Osteocyte (in vitro differentiated cells): ENCODE measurements at regions not wholly inside any gene's neighbourhood (a gene's known extent, or its start where the extent isn't known, plus 50 kb on each side); places are given as distances from the start of the nearest gene placed in this dataset.

Experiments
- DNase-seq: peaks from one replicate; pipeline ENCODE4 v3.0.0; 2021; ENCODE audit warnings: mixed read lengths; ENCODE audit not compliant: unreplicated experiment; ENCODE audit errors: extremely low spot score
- H3K27ac Mint-ChIP-seq: one replicate; pipeline ENCODE4 v1.8.0; 2021; ENCODE audit warnings: mild to moderate bottlenecking, mixed read lengths; ENCODE audit not compliant: unreplicated experiment
- H3K27me3 Mint-ChIP-seq: one replicate; pipeline ENCODE4 v1.8.0; 2021; ENCODE audit warnings: mixed read lengths; ENCODE audit not compliant: unreplicated experiment
- H3K36me3 Mint-ChIP-seq: one replicate; pipeline ENCODE4 v1.8.0; 2021; ENCODE audit warnings: mixed read lengths; ENCODE audit not compliant: unreplicated experiment
- H3K4me1 Mint-ChIP-seq: one replicate; pipeline ENCODE4 v1.8.0; 2021; ENCODE audit warnings: mixed read lengths; ENCODE audit not compliant: unreplicated experiment
- H3K4me3 Mint-ChIP-seq: one replicate; pipeline ENCODE4 v1.8.0; 2021; ENCODE audit warnings: mild to moderate bottlenecking, moderate library complexity, mixed read lengths; ENCODE audit not compliant: unreplicated experiment
- H3K9me3 Mint-ChIP-seq: one replicate; pipeline ENCODE4 v1.8.0; 2021; ENCODE audit warnings: mixed read lengths; ENCODE audit not compliant: unreplicated experiment
- CTCF ChIP-seq: fragments of 200-600 bp; sonication (generic); IDR thresholded peaks from 2 replicates; pipeline ENCODE4 v1.5.0; 2021; ENCODE audit warnings: antibody characterized with exemption, mild to moderate bottlenecking, moderate library complexity

DNA sequence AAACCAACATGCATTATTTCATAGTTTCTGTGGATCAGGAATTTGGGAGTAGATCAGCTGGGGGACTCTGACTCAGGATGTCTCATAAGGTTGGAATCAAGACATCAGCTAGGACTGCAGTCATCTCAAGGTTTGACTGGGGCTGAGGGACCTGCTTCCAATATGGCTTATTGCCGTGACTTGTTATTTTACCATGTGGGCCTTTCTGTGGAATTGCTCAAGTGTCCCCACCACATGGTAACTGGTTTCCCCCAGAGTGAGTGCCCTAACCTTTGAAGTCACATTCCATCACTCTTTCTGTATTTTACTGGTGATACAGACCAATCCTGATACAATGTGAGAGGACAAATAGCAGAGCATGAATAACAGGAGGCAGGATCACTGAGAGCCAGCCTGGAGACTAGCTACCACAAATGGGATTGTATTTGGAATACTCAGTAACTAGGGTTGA is 70.2 kb upstream of the ELL2 start:
- Mint-ChIP-seq H3K9me3 (peaks cover 17% of the 10 kb centered on the region), H3K27ac (no peak overlapping the region), H3K27me3 (no peaks in the 10 kb centered on the region), H3K4me1 (peaks cover 4% of the 10 kb centered on the region), H3K36me3 (peaks cover 3% of the 10 kb centered on the region), H3K4me3 (no peak overlapping the region)
- no peak for DNase-seq
- TF ChIP-seq CTCF, result no peak

DNA sequence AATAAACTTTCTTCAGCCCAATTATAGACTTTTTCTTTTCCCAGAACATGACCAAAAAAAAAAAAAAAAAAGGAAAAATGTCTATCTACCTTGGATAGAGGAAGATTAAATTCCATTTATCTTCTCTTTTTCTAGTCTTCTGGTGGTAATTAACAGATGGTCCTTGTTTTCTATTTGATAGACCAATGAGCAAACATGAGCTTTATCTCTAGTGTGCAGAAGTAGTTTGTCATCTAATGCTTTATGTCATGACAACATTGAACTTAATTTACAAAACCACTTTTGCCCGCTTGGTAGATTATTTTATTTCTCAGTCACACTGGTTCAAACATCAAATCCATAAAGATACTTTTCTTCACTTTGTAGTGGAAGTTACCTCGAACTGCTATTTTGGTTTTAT is 69.5 kb upstream of the ELL2 start:
- Mint-ChIP-seq H3K4me1 (peaks cover 11% of the 10 kb centered on the region), H3K27ac (no peak overlapping the region), H3K36me3 (peaks cover 3% of the 10 kb centered on the region), H3K9me3 (peaks cover 17% of the 10 kb centered on the region), H3K4me3 (no peak overlapping the region), H3K27me3 (no peaks in the 10 kb centered on the region)
- DNase-seq, result no peak
- no peak for TF ChIP-seq CTCF

- no peak for TF ChIP-seq CTCF
- Mint-ChIP-seq H3K36me3 (no peaks in the 10 kb centered on the region), H3K27me3 (no peaks in the 10 kb centered on the region), H3K27ac (peak overlapping the region; percentile 79), H3K4me1 (peaks cover 43% of the 10 kb centered on the region), H3K9me3 (no peaks in the 10 kb centered on the region), H3K4me3 (no peak overlapping the region)
- DNase-seq, result no peak
Measured at GRCh38 chr5:96026406-96027041, 64.9 kb upstream of the ELL2 start.

DNA sequence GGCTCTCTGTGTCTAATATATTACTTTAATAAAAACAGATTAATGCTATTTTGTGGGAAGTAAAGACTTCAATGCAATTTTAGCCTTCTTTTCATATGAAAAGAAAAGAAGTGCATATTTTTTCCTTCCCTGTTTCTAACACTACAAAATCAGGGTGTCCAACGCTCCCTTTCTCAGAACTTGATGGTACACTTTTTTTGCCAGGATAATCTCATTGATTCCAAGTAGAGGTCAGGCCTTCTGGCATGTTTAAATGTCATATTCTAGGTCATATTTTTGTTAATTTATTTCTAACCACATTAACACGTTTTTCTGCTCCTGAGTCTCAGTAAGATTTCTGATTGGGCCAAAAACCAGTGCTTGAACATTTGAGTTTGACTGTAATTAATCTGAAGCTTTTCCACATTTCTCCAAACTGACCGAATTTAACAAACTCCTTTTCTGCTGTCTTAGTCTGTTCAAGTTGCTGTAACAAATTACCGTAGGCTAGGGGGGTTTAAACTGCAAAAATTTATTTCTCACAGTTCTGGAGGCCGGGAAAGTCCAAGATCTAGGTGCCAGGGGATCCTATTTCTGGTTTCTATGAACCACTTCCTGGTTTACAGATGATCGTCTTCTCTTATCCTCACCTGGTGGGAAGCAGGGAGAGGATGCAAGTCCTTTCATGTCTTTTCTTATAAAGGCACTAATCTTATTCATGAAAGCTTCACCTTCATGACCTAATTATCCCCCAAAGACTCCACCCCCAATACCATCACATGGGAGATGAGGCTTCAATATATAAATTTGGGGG is 63.2 kb upstream of the ELL2 start:
- TF ChIP-seq CTCF, result no peak
- no peaks in the 10 kb centered on the region for H3K36me3 Mint-ChIP-seq
- no peak for DNase-seq
- no peaks in the 10 kb centered on the region for H3K27me3 Mint-ChIP-seq
- H3K27ac Mint-ChIP-seq, result peak overlapping the region; percentile 84
- no peaks in the 10 kb centered on the region for H3K9me3 Mint-ChIP-seq
- no peak overlapping the region for H3K4me3 Mint-ChIP-seq
- peaks cover 43% of the 10 kb centered on the region for H3K4me1 Mint-ChIP-seq

DNA sequence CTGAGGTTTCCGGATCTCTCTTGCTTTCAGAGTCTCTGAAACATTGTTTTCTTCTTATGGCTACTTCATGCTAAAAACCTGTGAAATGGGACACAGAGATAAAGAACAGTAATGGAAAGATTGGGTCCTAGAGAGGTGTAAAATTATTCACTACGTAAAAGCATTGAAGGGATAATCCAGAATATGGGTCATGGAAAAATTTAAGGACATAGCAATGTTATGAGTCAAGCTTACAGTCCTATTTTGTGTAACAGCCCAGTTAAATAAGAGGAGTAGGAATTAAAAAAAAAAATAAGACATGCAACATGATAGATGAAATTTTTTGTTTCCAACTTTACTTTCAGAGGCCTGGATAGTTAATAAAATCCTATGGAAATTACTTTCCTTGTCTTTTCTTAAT is 61.9 kb upstream of the ELL2 start:
- no peak for DNase-seq
- Mint-ChIP-seq H3K9me3 (no peaks in the 10 kb centered on the region), H3K36me3 (no peaks in the 10 kb centered on the region), H3K4me3 (no peak overlapping the region), H3K27ac (peak overlapping the region; percentile 84), H3K4me1 (peaks cover 43% of the 10 kb centered on the region), H3K27me3 (no peaks in the 10 kb centered on the region)
- no peak for TF ChIP-seq CTCF
